A673 (cell line): ENCODE measurements at regions not wholly inside any gene's neighbourhood (a gene's known extent, or its start where the extent isn't known, plus 50 kb on each side); places are given as distances from the start of the nearest gene placed in this dataset.

Experiments used
- BruUV-seq: library from RNA; stranded (reverse); fragments of 400-500 nt; replicated peaks from 2 replicates; lab custom pipeline; 2021; lab: Mats Ljungman, UMichigan
- CTCF ChIA-PET: fragments of 300-600 bp; sonication (Branson Sonifier 250); formaldehyde crosslinking; loops from one replicate; lab custom pipeline; 2022; ENCODE audit warnings: antibody characterized with exemption; lab: Charles Lee
- POLR2A ChIA-PET: fragments of 300-600 bp; sonication (Branson Sonifier 250); formaldehyde crosslinking; loops from one replicate; lab custom pipeline; 2022; ENCODE audit warnings: antibody characterized with exemption; ENCODE audit not compliant: low non-redundant PET; lab: Charles Lee
- DNase-seq: peaks from one replicate; pipeline ENCODE4 v3.0.0-alpha.2; 2015; ENCODE audit warnings: low spot score
- H3K27ac ChIP-seq: fragments of 200-600 bp; sonication (generic); 2 replicates; pipeline ENCODE4 v1.5.1; 2016; ENCODE audit warnings: mixed run types, low read depth, mild to moderate bottlenecking, mixed read lengths, antibody characterized with exemption, low read length; ENCODE audit not compliant: poor library complexity, severe bottlenecking
- H3K27me3 ChIP-seq: fragments of 200-600 bp; sonication (generic); replicated peaks from 2 replicates; pipeline ENCODE4 v1.6.1; 2017; ENCODE audit warnings: mixed run types, low read depth, mild to moderate bottlenecking, mixed read lengths, antibody characterized with exemption, low read length; ENCODE audit not compliant: insufficient read depth, poor library complexity
- H3K36me3 ChIP-seq: fragments of 200-600 bp; sonication (generic); 2 replicates; pipeline ENCODE4 v1.6.1; 2016; ENCODE audit warnings: mixed run types, mild to moderate bottlenecking, mixed read lengths, antibody characterized with exemption, low read length; ENCODE audit not compliant: insufficient read depth, poor library complexity, severe bottlenecking
- H3K4me1 ChIP-seq: fragments of 200-600 bp; sonication (generic); 2 replicates; pipeline ENCODE4 v1.6.1; 2017; ENCODE audit warnings: mixed run types, mild to moderate bottlenecking, mixed read lengths, antibody characterized with exemption, low read length; ENCODE audit not compliant: insufficient read depth, poor library complexity, severe bottlenecking
- H3K4me3 ChIP-seq: fragments of 200-600 bp; sonication (generic); 2 replicates; pipeline ENCODE4 v1.5.1; 2016; ENCODE audit warnings: low read depth, mixed run types, mild to moderate bottlenecking, mixed read lengths, low read length; ENCODE audit not compliant: poor library complexity, severe bottlenecking
- H3K9me3 ChIP-seq: fragments of 200-600 bp; sonication (generic); 2 replicates; pipeline ENCODE4 v1.6.1; 2016; ENCODE audit warnings: mixed run types, low read depth, mild to moderate bottlenecking, mixed read lengths, antibody characterized with exemption, low read length; ENCODE audit not compliant: poor library complexity, severe bottlenecking
- CTCF ChIP-seq: fragments of 300-800, 200-600 bp; sonication (generic); conservative IDR thresholded peaks from 2 replicates; pipeline ENCODE4 v1.5.1; 2017; ENCODE audit warnings: low read depth, mild to moderate bottlenecking, antibody characterized with exemption, low read length, moderate library complexity, mixed read lengths
- EZH2 ChIP-seq: fragments of 200-600 bp; sonication (generic); IDR thresholded peaks from 2 replicates; pipeline ENCODE4 v1.6.1; 2017; ENCODE audit warnings: borderline replicate concordance, low read depth, mild to moderate bottlenecking, mixed read lengths, antibody characterized with exemption, low read length; ENCODE audit not compliant: poor library complexity, severe bottlenecking
- intact Hi-C: fragments of 100-400 bp; cut with micrococcal nuclease; formaldehyde crosslinking; loops from one replicate; pipeline ENCODE4 v1.10.0; 2022; ENCODE audit not compliant: unreplicated experiment

DNA sequence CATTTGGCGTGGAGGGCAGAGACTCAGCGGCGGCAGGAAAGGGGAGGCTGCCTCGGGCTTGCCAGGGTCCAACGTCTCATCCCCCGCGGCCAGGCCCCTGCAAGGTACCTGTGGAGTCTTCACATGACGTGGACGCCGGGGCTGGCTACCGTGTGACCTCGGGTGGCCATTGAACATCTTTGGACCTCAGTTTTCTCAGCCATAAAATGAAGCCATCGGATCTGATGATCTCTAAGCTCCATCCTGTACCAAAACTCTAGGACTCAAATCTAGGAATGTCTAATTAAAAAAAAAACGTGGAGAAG, 141.8 kb upstream of the KCNE2 start:
- H3K4me1 ChIP-seq, result no peaks in the 10 kb centered on the region
- TF ChIP-seq EZH2 (no peak), CTCF (no peak)
- CTCF ChIA-PET, result interaction anchor here (1.0 kb wide), 1 partner anchor 298 kb away, joined by 3 read pairs; no protein-coding TSS in a partner anchor
- H3K36me3 ChIP-seq, result no peaks in the 10 kb centered on the region
- POLR2A ChIA-PET, result interaction anchor here (0.7 kb wide), 1 partner anchor 14 kb away, joined by 3 read pairs; no protein-coding TSS in a partner anchor
- intact Hi-C loops, result no loop called here
- BruUV-seq, result no TSS peak
- no peak overlapping the region for H3K4me3 ChIP-seq
- no peak overlapping the region for H3K27ac ChIP-seq
- no peak for DNase-seq
- no peaks in the 10 kb centered on the region for H3K27me3 ChIP-seq
- H3K9me3 ChIP-seq, result no peaks in the 10 kb centered on the region

DNA sequence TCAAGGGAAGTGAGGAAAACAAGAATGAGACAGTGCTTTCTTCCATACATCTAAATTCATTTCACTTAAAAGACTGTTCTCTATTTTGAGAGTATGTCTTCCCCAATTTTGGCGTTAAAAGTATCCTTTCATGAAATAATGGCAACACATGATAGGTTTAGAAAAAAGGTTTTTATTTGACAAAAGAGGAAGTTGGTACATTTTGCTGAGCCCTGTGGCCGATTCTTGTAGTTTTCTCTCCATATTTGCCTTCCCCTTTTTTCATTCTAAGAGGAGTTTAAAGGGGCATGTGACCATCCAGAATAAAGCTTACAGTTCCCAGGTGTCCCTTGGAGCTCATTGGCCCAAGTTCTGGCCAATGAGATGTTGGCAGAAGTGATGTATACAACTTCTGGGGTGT, 140.4 kb upstream of the KCNE2 start:
- H3K4me1 ChIP-seq, result no peaks in the 10 kb centered on the region
- no peak for DNase-seq
- POLR2A ChIA-PET, result no interaction called here
- no peak overlapping the region for H3K4me3 ChIP-seq
- no peaks in the 10 kb centered on the region for H3K36me3 ChIP-seq
- TF ChIP-seq CTCF, result no peak
- no peak for TF ChIP-seq EZH2
- H3K9me3 ChIP-seq, result no peaks in the 10 kb centered on the region
- H3K27ac ChIP-seq, result no peak overlapping the region
- CTCF ChIA-PET, result no interaction called here
- intact Hi-C loops, result no loop called here
- no peaks in the 10 kb centered on the region for H3K27me3 ChIP-seq
- BruUV-seq, result no TSS peak

- ChIA-PET POLR2A (no interaction called here), CTCF (no interaction called here)
- H3K27ac ChIP-seq, result no peak overlapping the region
- H3K4me3 ChIP-seq, result no peak overlapping the region
- H3K36me3 ChIP-seq, result no peaks in the 10 kb centered on the region
- H3K4me1 ChIP-seq, result no peaks in the 10 kb centered on the region
- no peaks in the 10 kb centered on the region for H3K9me3 ChIP-seq
- no peaks in the 10 kb centered on the region for H3K27me3 ChIP-seq
- TF ChIP-seq EZH2 (no peak), CTCF (no peak)
- intact Hi-C loops, result no loop called here
- no peak for DNase-seq
- BruUV-seq, result no TSS peak
Measured at GRCh38 chr21:34227386-34227852, 136.4 kb upstream of the KCNE2 start.
